Breast epithelium (tissue), 3 donors: ENCODE measurements at regions not wholly inside any gene's neighbourhood (a gene's known extent, or its start where the extent isn't known, plus 50 kb on each side); places are given as distances from the start of the nearest gene placed in this dataset.
"Not testable (repeated sequence)": the region's sequence is repeated elsewhere in the genome, so short reads cannot be mapped to it uniquely, and the experiment has no call there.

ENCODE experiments used
- CTCF ChIP-seq, 3 donors: fragments of 450-650 bp; IDR thresholded peaks; one replicate each; pipeline ENCODE4 v1.5.1; 2016 to 2017; ENCODE audit warnings: antibody characterized with exemption in 3 of 3, mild to moderate bottlenecking in 3 of 3, moderate library complexity in 3 of 3
- POLR2A ChIP-seq: fragments of 450-650 bp; IDR thresholded peaks from one replicate; pipeline ENCODE4 v1.6.1; 2016; ENCODE audit warnings: antibody characterized with exemption, mild to moderate bottlenecking, moderate library complexity

GRCh38 chr4:89489921-89490431, 182.4 kb upstream of the GPRIN3 start:
- not testable (repeated sequence) for TF ChIP-seq CTCF (IDR thresholded peaks at IDR 0.05); POLR2A
